Parathyroid adenoma (tissue), 2 donors: ENCODE measurements at regions not wholly inside any gene's neighbourhood (a gene's known extent, or its start where the extent isn't known, plus 50 kb on each side); places are given as distances from the start of the nearest gene placed in this dataset.

Experiments
- H2AFZ ChIP-seq: fragments of 300-600 bp; sonication (generic); one replicate; pipeline ENCODE4 v1.7.0; 2017; ENCODE audit warnings: antibody characterized with exemption, mild to moderate bottlenecking
- H3K27ac ChIP-seq: fragments of 300-600 bp; sonication (generic); one replicate; pipeline ENCODE4 v1.7.0; 2017
- H3K27me3 ChIP-seq: fragments of 300-600 bp; sonication (generic); one replicate; pipeline ENCODE4 v1.7.0; 2017; ENCODE audit warnings: low read length; ENCODE audit not compliant: control insufficient read depth, insufficient read depth
- H3K36me3 ChIP-seq: fragments of 300-600 bp; sonication (generic); one replicate; pipeline ENCODE4 v1.7.0; 2017; ENCODE audit warnings: low read length; ENCODE audit not compliant: control insufficient read depth, insufficient read depth
- H3K4me1 ChIP-seq: fragments of 300-600 bp; sonication (generic); one replicate; pipeline ENCODE4 v1.7.0; 2017; ENCODE audit warnings: control low read depth
- H3K4me2 ChIP-seq: fragments of 300-600 bp; sonication (generic); one replicate; pipeline ENCODE4 v1.7.0; 2017; ENCODE audit warnings: low read length
- H3K4me3 ChIP-seq: fragments of 300-600 bp; sonication (generic); one replicate; pipeline ENCODE4 v1.7.0; 2017; ENCODE audit warnings: low read depth, low read length
- H3K79me2 ChIP-seq: fragments of 300-600 bp; sonication (generic); one replicate; pipeline ENCODE4 v1.7.0; 2017; ENCODE audit warnings: control low read depth
- H3K9ac ChIP-seq: fragments of 300-600 bp; sonication (generic); one replicate; pipeline ENCODE4 v1.7.0; 2017; ENCODE audit warnings: mild to moderate bottlenecking
- H3K9me3 ChIP-seq: fragments of 300-600 bp; sonication (generic); one replicate; pipeline ENCODE4 v1.7.0; 2017; ENCODE audit warnings: low read length; ENCODE audit not compliant: control insufficient read depth
- CTCF ChIP-seq: fragments of 300-600 bp; sonication (generic); IDR thresholded peaks from one replicate; pipeline ENCODE4 v1.7.0; 2017; ENCODE audit warnings: antibody characterized with exemption, mild to moderate bottlenecking
- donor health status: primary hyperparathyroidism.

DNA sequence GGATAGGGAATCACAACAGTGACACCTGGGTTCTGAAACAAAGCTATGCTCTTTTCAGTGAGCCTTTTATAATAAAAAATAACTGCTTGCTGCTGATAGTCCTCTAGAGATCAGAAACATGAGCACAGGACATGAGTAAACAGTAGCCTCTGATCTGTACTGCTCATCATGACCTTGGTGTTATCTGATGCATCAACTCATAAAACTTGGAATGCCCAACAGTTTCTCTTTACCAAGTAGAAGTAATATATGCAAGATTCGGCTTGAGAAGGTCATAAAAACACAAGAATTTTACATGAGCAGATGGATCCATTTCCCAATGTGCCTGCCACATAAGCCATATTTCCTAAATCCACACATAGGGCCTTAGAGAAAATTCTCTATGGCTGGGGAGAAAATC, 318.3 kb upstream of the GRAMD2B start:
- Histone ChIP-seq H3K9me3 (no peaks in the 10 kb centered on the region), H2AFZ (no peak overlapping the region), H3K9ac (no peak overlapping the region), H3K4me3 (no peak overlapping the region), H3K79me2 (no peaks in the 10 kb centered on the region), H3K27me3 (no peaks in the 10 kb centered on the region), H3K36me3 (no peaks in the 10 kb centered on the region), H3K4me1 (no peaks in the 10 kb centered on the region), H3K4me2 (no peak overlapping the region), H3K27ac (no peak overlapping the region)
- no peak for TF ChIP-seq CTCF

GRCh38 chr5:126106029-126106428, 317.2 kb upstream of the GRAMD2B start:
- no peaks in the 10 kb centered on the region for H3K9me3 ChIP-seq
- H3K4me2 ChIP-seq: no peak overlapping the region
- H3K36me3 ChIP-seq: no peaks in the 10 kb centered on the region
- no peaks in the 10 kb centered on the region for H3K27me3 ChIP-seq
- H3K4me1 ChIP-seq: no peaks in the 10 kb centered on the region
- H3K27ac ChIP-seq: no peak overlapping the region
- H3K4me3 ChIP-seq: no peak overlapping the region
- TF ChIP-seq CTCF: no peak
- H2AFZ ChIP-seq: no peak overlapping the region
- no peak overlapping the region for H3K9ac ChIP-seq
- H3K79me2 ChIP-seq: no peaks in the 10 kb centered on the region

DNA sequence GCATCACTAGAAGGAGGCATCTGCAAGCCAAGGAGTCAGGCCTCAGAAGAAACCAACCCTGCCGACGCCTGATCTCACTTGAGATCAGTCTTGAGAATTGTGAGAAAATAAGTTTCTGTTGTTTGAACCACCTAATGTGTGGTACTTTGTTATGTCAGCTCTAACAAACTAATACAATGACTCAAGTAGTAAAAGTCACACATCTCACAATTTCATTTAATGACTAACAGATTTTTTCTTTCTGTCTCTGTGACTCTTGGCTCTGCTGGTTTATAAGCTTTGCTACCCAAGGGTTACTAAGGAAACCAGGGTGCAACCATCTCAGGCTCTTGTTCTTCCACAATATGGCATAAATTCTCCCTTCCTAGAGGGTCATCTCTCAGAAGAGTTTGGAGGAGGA, 315.8 kb upstream of the GRAMD2B start:
- Histone ChIP-seq H2AFZ (no peak overlapping the region), H3K9me3 (no peaks in the 10 kb centered on the region), H3K27me3 (no peaks in the 10 kb centered on the region), H3K4me1 (no peaks in the 10 kb centered on the region), H3K27ac (no peak overlapping the region), H3K9ac (no peak overlapping the region), H3K79me2 (no peaks in the 10 kb centered on the region), H3K4me2 (no peak overlapping the region), H3K36me3 (no peaks in the 10 kb centered on the region), H3K4me3 (no peak overlapping the region)
- no peak for TF ChIP-seq CTCF

DNA sequence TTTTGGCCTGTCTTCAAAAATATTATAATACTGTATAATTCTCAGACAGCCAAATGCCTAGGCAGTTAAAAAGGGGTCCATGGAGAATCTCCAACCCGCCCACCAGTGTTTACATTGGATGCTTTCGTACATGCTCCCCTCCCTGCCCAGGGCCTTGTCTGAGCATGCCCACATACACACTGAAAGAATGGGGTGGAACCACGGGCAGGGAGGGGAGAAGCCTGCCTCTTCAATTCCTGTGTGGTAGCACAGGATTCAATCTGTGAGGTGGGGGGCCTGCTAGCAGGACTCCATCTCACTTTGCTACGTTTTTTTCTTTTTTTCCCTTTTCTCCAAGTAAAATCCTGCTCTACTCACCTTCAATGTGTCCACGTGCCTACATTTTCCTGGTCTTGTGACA, 314.7 kb upstream of the GRAMD2B start:
- Histone ChIP-seq H2AFZ (no peak overlapping the region), H3K9me3 (no peaks in the 10 kb centered on the region), H3K79me2 (no peaks in the 10 kb centered on the region), H3K27ac (no peak overlapping the region), H3K4me1 (no peaks in the 10 kb centered on the region), H3K9ac (no peak overlapping the region), H3K4me3 (no peak overlapping the region), H3K4me2 (no peak overlapping the region), H3K36me3 (no peaks in the 10 kb centered on the region), H3K27me3 (no peaks in the 10 kb centered on the region)
- TF ChIP-seq CTCF: no peak

GRCh38 chr5:126115059-126115629, 308.1 kb upstream of the GRAMD2B start:
- H3K4me3 ChIP-seq: no peak overlapping the region

More at GRCh38 chr5:126115059-126115629, 308.1 kb upstream of the GRAMD2B start:
- Histone ChIP-seq H3K4me2 (no peak overlapping the region), H3K9me3 (no peaks in the 10 kb centered on the region), H3K27ac (no peak overlapping the region), H3K4me1 (no peaks in the 10 kb centered on the region), H3K79me2 (no peaks in the 10 kb centered on the region), H2AFZ (no peak overlapping the region), H3K27me3 (no peaks in the 10 kb centered on the region), H3K36me3 (no peaks in the 10 kb centered on the region), H3K9ac (no peak overlapping the region)
- TF ChIP-seq CTCF: no peak
